Activated CD4-positive, alpha-beta T cell treated with anti-CD3 and anti-CD28 coated beads, Interleukin-2, amount 50 U/mL, for 16 hours (primary cell): ENCODE measurements at regions not wholly inside any gene's neighbourhood (a gene's known extent, or its start where the extent isn't known, plus 50 kb on each side); places are given as distances from the start of the nearest gene placed in this dataset.
A peak's percentile ranks its signal among the peaks of the same experiment; 100 is the strongest.
"Not testable (repeated sequence)": the region's sequence is repeated elsewhere in the genome, so short reads cannot be mapped to it uniquely, and the experiment has no call there.

ENCODE experiments used
- DNase-seq: peaks from one replicate; pipeline ENCODE4 v3.0.0-alpha.2; 2020

DNA sequence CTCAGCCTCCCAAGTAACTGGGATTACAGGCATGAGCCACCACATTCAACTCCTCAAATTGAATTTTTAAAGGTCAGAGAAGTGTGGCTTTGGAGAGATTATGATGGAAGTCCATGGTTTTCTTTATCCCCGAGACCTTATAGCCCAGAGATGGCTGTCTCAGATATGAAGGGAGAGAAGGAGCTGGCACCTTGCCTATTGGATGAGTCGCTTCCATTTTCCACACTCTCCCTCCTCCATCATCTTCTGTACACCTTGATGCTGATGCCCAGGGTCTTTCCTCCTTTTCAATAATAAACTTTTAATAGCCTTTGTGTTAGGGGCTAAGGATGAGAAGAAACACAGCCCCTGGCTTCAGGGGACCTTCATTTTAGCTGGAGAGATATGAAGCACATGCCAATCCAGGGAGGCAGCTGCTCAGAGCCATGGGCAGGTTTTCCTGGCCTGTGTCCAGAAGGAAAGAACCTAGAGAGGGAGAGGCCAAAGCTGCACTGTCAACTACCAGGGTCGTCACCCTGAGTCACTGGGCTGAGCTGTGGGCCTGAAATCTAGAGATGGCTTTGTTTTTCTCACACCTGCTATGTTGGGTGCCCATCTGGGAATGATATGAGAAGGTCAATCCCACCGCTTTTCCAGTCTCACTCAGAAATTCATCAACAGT, 146.0 kb upstream of the SERTAD2 start:
- DNase-seq = no peak

DNA sequence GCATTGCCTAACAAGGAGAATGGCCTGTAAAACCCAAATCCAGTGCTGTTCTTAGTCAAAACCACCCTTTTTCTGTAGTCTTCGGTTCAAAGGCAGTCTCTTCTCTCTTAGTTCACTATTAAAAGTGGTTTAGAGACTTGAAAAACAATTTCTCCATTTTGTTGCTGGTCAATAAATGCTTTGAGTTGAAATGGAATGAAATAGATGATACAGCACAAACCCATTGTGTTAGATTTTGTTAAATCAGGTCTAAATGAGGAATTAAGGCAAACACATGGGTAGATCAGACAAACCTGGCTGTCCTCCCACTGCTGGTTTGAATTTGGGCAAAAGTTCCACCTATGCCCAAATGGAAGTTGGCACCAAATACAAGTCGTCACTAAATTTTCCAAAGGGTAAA, 150.1 kb upstream of the SERTAD2 start:
- DNase-seq = no peak

DNA sequence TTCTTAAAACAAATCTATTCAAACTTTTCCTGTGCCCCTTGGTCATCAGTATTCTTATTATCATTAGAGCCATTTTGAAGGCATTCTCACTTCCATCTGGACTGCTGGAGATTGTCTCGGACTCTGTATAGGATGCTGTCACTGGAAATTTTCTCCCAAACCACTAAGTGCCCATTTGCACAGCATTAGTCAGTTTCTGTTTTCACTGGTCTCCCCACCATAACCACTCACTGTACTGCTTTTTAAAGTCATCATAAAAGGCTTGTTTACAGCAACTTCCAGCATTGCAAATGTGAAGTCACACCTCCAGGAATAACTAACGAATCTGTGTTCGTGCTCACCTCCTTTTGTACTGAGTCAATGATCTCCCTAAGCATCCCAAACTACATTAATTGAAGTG, 150.9 kb upstream of the SERTAD2 start:
- no peak for DNase-seq

DNA sequence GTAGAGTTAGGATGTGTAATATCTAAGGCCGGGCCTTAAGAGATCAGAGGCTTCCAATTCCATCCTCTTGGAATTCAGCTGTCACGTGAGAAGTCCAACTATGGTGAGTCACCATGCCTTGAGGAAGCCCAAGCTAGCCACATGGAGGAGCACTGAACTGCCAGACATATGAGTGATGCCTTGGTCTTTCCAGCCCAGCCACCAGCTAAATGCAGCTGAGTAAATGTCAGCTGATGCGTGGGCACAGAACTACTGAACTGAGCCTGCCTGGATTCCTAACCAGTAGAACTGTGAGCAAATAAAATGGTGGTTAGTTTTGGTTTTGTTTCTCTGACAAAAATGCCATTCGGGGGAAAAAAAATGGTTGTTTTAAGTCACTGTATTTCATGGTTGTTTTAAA, 153.7 kb upstream of the SERTAD2 start:
- DNase-seq = peak; percentile 38

DNA sequence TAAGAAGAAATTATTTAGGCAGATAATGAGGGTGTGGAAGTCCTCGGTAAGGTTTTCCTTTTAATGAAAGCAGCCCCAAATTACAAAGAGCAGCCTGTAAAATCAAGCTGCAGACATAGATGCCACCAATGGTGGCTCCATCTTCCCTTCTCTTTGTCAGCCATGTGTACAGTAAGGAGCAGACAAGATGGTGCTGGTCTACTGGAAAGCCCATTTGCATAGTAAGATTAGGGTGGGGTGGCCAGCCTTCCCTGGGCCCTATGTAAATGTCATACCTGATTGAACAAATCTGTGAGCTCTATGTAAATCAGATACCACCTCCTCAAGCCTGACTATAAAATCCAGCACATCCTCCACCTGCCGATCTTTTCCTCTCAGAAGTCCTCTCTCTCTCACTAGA, 154.4 kb upstream of the SERTAD2 start:
- DNase-seq = no peak

DNA sequence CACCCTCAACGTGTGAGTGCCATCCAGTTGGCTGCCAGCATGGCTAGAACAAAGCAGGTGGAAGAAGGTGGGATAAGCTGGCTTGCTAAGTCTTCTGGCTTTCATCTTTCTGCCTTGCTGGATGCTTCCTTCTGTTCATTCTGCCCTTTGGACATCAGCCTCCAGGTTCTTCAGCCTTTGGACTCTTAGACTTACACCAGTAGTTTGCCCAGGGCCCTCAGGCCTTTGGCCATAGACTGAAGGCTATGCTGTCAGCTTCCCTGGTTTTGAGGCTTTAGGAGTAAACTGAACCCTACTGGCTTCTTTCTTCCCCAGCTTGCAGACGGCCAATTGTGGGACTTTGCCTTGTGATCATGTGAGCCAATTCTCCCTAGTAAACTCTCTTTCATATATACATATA, 155.0 kb upstream of the SERTAD2 start:
- DNase-seq = no peak

DNA sequence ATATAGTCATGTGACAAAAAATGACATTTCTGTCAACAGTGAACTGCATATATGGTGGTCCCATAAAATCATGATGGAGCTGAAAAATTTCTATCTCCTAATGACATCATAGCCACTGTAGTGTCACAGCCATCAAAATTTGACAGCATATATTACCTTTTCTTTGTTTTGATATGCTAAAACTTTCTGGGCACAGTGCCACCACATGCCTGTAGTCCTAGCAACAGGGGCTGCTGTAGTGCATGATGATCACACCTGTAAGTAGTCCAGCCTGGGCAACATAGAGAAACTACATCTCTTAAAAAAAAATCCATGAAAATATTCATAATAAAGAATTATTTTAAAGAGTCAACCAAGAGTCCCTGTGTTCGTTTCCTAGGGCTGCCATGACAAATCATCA, 155.5 kb upstream of the SERTAD2 start:
- DNase-seq = no peak

DNA sequence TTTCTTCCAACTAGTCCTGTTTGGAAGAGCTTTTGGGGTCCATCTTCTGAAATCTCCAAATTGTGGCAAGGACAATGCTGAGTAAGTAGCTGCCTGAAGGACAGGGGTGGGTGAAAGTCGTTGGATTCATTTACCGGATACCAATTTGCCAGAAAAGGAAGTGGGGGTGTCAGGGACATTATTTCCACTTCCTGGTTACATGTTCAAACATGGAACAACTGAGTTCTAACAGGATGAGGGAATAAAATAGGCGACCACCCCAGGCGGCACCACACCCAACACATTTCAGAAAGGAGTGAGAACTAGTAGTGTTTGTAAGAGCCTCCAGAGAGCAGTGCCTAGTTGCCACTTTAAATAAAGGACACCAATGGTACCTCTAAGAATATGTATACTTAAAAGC, 158.6 kb upstream of the SERTAD2 start:
- DNase-seq = no peak

DNA sequence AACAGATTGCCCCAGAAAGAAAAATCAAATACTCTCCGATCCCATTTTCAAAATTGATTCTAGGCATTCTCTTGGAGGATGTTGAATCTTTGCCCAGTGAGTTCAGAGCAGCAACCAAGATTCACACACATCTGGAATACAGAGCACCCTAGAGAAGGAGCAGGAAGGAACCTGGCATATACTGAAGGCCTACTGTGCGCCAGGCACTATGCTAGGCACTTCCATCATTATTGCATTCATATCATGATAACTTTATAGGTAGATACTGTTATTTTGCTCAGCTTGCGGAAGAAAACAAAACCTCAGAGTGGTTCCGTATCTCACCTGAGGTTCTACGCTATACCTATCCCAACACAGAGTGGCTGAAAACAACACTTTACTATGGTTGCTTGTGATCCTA, 160.3 kb upstream of the SERTAD2 start:
- no peak for DNase-seq

DNA sequence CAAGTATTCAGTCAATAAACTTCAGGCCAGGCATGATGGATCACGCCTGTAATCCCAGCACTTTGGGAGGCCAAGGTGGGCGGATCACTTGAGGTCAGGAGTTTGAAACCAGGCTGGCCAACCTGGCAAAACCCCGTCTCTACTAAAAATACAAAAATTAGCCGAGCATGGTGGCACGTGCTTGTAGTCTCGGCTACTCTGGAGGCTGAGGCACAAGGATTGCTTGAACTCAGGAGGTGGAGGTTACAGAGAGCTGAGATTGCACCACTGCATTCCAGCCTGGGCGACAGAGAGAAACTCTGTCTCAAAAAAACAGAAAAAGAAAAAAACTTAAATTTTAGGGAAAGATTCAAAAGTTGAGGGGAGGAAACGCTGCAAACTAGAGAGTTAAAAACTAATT, 162.8 kb upstream of the SERTAD2 start:
- DNase-seq = not testable (repeated sequence)

DNA sequence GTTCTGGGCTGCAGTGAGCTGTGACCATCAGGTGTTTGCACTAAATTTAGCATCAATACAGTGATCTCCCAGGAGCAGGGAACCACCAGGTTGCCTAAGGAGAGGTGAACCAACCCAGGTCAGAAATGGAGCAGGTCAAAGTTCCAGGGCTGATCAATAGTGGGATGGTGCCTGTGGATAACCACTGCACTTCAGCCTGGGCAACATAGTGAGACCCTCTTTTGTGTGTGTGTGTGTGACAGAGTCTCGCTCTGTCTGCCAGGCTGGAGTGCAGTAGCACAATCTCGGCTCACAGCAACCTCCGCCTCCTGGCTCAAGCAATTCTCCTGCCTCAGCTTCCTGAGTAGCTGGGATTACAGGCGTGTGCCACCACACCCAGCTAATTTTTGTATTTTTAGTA, 163.7 kb upstream of the SERTAD2 start:
- no peak for DNase-seq

DNA sequence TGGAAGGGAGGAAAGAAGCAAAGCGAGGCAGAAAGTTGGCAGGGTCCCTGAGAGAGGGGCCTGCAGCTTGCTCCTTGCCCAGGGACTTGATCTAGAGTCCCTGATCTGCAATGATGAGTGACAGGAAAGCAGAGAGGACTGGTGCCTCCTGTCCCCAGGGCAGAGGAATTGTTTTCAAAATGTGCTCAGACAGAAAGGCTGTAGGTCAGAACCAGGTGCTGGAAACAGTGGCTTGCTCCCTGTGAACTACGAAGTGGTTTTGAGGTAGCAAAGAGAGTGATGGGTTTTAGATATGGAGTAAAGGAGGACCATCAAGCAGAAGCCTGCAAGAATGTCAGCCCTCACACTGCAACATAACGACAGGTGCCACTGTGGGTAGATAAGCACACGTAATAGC, 164.9 kb upstream of the SERTAD2 start:
- DNase-seq = no peak

DNA sequence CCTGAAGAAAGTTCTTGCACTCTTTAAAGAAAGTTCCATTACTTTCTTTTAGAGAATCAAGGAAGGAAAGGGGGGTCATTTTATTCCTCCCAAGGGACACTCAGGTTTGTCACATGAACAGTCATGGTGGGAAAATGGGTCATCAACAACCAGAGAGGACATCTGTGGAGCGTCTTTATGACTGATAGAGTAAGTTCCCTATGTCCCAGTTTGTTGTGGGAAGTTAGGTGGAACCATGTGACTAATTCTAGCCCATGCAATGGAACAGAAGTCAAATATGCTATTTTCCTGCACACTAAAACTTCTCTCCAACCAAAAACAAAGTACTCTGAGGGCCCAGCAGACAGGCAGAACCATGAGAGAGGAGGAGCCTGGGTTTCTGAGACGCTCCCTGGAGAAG, 165.6 kb upstream of the SERTAD2 start:
- DNase-seq = no peak

DNA sequence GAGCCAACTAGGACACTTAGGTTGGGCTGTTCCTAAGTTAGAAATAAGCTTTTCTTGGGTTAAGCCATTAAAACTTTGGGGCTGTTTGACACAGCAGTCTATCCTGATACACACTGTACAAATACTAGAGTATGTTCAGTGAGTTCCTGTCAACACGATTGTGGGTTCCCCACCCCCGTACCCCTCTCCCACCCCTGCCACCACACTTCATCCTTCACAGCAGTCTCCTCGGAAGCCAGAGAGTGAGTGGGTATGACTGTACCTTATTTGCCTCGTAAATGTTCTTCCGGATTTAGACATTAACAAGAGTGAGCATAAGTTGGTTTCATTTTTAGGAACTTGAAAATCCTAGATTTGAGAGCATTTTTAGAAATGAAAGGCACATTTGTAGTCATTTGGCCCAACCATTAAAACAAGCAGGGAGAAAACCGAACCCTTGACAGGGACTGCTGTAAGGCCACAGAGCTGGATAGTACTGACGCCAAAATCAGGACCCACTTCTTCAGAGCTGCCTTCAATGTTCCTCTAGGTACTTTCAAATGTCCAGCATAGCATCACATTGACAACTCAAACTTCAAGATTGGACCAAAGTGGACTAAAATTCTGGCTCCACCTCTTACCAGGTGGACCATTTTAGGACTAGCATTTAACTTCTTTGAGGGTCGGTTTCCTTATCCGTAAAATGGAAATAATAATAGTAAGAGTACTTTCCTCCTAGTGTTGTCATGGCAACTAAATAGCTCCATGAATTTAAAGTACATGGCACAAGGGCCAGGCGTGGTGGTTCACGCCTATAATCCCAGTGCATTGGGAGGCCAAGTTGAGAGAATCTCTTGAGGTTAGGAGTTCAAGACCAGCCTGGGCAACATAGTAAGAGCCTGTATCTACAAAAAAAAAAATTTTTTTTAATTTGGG, 166.3 kb upstream of the SERTAD2 start:
- peak; percentile 76 for DNase-seq

DNA sequence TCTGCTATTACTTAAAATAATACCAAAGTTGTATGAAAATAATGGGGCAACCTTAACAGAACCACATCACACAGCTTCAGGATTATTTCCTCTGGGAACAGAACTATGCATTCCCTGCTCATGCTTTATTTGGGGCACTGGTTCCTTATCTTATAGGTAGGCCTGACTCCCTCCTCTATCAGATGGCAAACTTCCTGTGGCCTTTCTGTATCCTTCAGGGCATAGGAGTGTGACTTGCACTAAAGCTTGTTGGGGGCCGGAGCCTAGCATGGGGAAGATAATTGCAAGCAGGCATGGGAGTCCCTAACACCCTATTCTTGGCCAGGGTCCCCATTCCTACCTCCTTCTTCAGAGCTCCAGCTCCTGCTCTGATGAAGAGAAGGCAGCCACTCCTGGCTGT, 167.2 kb upstream of the SERTAD2 start:
- no peak for DNase-seq

DNA sequence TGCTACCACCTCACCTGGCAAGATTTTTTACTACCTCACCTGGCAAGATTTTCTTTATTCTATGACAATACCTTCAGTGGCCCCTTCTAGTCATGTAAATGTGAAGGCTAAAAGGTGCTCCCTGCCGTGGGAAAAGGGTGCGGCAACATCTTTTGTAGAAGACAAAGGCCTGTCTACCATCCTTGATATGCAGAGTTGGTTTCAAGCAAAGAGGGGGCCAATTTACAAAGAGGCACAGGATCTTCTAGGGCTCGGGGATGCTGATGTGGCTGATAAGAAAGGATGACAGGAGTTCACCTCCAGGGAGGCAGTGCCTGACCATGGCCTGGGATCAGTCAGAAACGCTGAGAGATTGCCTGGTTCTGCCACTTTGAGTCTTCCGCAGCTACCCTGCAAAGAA, 165.4 kb upstream of the SLC1A4 start:
- no peak for DNase-seq

DNA sequence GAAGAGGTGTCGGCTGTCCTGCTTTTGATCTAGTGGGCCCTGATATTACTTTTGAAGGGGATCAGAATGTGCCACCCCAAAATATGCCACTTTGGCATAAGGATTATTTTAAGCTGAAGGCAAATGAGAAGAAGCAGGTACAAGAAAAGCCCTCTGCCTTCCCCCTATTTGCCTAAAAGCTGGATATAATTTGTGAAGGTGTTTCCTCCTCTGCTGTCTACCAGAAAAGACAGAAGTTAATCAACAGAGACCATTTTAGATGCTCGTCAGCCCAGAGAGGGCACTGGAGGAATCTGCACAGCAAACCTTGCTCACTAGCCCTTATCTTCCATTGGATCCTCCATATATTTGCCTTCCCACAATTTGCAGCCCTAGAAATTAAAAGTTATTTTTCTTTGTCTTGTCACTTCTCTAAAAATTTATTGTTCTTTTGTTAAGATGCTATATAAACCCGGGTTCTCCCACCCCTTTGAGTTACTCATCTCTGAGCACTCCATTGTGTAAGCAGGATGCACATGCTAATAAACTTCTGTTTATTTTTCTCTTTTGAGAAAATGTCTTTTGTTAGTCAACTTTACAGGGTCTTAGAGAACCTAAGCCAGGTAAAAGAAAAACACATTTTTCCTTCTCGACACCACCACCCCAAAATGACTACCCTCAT, 163.2 kb upstream of the SLC1A4 start:
- no peak for DNase-seq

DNA sequence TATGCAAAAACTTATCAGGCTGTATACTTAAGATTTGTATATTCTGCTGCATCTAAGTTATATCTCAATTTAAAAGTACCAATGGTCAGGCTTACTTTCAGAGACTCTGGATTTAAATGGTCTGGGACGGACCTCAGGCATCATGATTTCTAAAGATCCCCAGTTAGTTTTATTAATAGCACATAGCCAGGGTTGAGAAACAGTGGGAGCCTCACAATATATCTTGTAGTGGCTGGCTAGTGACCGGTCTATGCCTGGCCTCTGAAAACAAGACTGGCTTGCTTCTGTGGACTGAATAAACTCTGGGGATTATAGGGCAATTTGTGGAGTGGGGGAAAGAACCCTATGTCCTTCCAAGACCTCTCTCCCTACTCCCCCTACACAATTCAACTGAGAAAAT, 162.5 kb upstream of the SLC1A4 start:
- no peak for DNase-seq

DNA sequence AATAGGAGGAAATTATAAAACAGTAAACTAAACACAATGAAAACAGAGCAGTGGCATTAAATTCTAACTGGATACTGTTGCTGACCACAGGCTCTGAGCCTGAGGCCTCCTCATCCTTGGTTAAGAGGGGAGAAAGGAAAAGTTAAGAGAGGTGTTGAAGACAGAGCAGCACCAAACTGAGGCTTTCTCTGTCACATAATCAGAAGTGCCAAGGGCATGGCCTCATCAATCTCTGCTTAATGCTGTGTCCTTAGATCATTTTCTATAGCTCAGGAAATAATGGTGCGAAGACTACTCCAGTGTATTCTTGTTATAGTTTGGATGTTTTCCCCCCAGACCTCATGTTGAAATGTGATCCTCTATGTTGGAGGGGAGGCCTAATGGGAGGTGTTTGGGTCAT, 160.9 kb upstream of the SLC1A4 start:
- DNase-seq = no peak

DNA sequence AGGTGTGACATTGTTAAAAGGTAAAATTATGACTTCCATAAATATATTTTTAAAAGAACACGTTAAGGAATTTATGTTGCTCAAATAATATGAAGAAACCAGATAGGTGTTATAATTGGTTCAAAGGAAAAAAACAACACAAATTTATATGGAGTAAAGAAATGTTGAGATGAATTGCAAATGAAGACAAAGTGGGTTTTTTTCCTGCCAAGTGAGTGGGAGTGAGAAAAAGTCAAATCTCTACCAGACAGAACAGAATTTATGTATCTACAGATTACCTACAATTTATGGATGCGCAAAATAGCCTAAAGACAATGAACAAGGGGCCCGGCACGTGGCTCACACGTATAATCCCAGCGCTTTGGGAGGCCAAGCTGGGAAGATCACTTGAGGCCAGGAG, 159.7 kb upstream of the SLC1A4 start:
- DNase-seq = no peak

DNA sequence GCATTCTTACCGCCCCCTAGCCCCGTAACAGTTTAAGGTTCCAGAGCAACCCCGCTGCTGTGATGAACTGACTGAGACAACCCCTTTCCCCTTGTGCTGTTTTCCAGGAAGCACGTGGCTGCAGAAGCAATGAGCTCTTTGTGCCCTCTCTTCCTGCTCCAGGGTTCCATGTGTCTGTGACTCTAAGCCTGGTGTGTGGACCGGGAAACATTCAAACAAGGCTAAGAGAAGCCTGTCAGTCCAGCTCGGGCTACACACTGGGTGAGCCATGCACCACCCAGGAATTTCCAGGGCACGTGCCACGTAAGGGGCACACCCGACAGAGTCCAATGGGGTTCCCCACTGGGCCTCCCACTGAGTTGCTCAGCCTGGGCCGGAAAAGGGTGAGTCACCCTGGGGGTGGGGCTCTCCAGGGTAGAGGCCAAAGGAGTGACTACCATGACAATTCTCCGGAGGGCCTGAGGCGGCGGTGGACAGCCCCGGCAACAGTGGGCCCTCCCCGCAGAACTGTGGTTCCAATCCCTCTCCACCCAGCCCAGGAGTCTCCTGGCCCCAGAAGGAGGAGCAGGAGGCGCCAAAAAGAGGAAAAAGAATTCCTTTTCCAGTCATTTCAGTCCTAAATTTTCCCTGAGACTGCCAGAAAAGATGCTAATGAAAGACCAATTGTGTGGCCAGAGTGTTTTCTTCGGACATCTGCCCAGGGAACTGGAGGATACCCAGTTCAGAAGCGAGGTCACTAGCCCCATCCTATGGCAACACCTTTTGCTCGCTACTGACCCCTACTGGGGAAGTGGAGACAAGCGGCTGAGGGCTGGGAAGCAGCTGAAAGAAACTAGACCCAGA, 157.8 kb upstream of the SLC1A4 start:
- DNase-seq = peak; percentile 91

DNA sequence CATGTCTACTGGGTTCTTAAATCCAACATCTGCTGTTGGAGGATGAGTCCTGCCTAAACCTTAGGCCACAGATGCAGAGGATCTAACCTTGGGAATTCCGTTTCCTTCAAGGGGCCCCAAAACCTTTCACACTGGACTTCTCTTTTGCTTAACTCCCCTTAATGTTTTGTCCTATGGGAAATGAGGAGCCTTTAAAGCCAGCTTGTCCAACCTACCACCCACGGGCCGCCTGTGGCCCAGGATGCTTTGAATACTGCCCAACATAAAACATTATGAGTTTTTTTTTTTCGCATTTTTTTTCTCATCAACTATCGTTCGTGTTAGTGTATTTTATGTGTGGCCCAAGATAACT, 157.2 kb upstream of the SLC1A4 start:
- no peak for DNase-seq

DNA sequence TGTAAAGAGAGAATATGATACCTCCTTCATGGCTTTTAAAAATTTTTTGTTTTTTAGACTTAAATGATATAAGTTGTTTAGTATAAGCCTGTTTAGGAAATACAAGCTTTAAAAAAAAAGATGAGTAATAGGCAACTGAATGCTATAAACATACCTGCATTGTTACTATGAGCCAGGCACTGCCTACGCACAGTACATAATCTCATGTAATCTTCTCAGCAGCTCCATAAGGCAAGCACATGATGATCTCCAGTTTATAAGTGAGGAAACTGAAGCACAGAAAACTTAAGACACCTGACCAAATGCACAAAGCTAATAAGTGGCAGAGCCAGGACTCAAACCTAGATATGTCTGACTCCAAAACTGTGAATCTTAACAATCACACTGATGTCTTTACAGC, 156.3 kb upstream of the SLC1A4 start:
- DNase-seq = no peak
